ENCODE measurements at regions not wholly inside any gene's neighbourhood (a gene's known extent, or its start where the extent isn't known, plus 50 kb on each side); places are given as distances from the start of the nearest gene placed in this dataset.
"Not testable (repeated sequence)": the region's sequence is repeated elsewhere in the genome, so short reads cannot be mapped to it uniquely, and the experiment has no call there.

DNA sequence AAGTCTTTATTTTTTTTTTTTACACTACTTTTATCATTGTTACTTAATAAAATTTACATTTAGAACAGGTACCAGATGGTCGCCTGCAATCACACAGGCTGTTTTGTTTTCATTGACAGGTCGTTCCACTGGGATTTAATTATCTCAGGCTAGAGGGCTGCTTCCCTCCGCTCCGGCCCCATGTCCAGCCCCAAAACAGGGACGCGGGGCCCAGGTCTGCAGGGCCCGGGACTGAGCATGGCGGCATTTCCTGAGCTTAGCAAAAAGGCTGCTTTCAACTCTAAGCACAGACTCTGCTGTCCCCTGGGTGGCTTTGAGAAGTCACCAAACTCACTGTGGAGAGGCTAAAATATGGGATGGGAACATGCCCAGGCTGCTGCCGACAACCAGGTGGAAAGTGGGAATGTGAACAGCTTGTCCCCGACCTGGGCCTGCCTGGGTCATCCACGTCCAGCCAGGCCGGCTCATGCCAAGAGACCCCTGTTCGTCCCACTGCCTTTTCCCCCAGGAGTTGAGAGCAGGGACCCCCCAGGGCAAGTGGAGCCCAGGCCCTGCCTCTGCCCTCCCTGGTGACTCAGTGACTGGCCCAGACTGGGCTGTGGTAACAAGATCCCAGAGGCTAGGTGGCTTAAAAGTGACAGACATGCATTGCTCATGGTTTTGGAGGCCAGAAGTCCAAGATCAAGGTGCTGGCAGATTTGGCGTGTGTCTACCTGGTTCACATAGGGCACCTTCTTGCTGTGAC is 150.0 kb downstream of the SHANK2 start:
- no peak overlapping the region for H3K4me3 Mint-ChIP-seq

DNA sequence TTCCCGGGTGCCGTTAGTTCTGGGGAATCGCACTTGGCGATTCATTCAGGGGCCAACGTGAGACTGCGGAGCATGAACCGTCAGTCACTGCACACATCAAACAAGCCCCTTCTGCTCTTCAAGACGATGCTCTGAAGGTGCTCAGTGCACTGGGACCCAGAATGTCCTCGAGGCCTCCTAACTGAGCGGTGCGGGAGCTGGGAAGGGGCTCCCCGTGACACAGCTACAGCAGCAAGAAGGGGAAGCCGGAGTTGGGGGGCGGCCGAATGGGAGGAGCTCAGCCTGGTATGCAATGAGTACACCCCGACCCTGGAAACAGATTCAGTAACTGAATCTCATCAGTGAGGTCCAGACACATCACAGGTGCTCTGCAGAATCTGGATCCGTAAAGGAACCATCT is 150.8 kb downstream of the SHANK2 start:
- H3K36me3 Mint-ChIP-seq = no peaks in the 10 kb centered on the region
- H3K4me3 Mint-ChIP-seq = no peak overlapping the region
- H3K4me1 Mint-ChIP-seq = no peaks in the 10 kb centered on the region
- no peaks in the 10 kb centered on the region for H3K9me3 Mint-ChIP-seq
- DNase-seq (no peak), ATAC-seq (ENCODE audit: low read depth) (no peak)
- POLR2A ChIA-PET = no interaction called here
- H3K27ac Mint-ChIP-seq = no peak overlapping the region
- no peaks in the 10 kb centered on the region for H3K27me3 Mint-ChIP-seq

More for the DNA sequence above, 150.0 kb downstream of the SHANK2 start:
- Mint-ChIP-seq H3K9me3 (no peaks in the 10 kb centered on the region), H3K27me3 (no peaks in the 10 kb centered on the region), H3K36me3 (no peaks in the 10 kb centered on the region), H3K27ac (no peak overlapping the region), H3K4me1 (no peaks in the 10 kb centered on the region)
- ATAC-seq (ENCODE audit: low read depth) (no peak), DNase-seq (no peak)
- POLR2A ChIA-PET = no interaction called here

GRCh38 chr11:71101046-71101445 is 151.3 kb downstream of the SHANK2 start:
- POLR2A ChIA-PET = no interaction called here
- DNase-seq (no peak), ATAC-seq (ENCODE audit: low read depth) (no peak)
- H3K27ac Mint-ChIP-seq = no peak overlapping the region
- H3K36me3 Mint-ChIP-seq = no peaks in the 10 kb centered on the region
- H3K27me3 Mint-ChIP-seq = no peaks in the 10 kb centered on the region
- H3K4me1 Mint-ChIP-seq = no peaks in the 10 kb centered on the region
- no peaks in the 10 kb centered on the region for H3K9me3 Mint-ChIP-seq
- H3K4me3 Mint-ChIP-seq = no peak overlapping the region

GRCh38 chr11:71098776-71099175 is 153.6 kb downstream of the SHANK2 start:
- ATAC-seq (ENCODE audit: low read depth) (no peak), DNase-seq (no peak)
- Mint-ChIP-seq H3K27ac (no peak overlapping the region), H3K27me3 (no peaks in the 10 kb centered on the region), H3K4me3 (no peak overlapping the region), H3K36me3 (no peaks in the 10 kb centered on the region), H3K9me3 (no peaks in the 10 kb centered on the region), H3K4me1 (no peaks in the 10 kb centered on the region)
- POLR2A ChIA-PET = no interaction called here

DNA sequence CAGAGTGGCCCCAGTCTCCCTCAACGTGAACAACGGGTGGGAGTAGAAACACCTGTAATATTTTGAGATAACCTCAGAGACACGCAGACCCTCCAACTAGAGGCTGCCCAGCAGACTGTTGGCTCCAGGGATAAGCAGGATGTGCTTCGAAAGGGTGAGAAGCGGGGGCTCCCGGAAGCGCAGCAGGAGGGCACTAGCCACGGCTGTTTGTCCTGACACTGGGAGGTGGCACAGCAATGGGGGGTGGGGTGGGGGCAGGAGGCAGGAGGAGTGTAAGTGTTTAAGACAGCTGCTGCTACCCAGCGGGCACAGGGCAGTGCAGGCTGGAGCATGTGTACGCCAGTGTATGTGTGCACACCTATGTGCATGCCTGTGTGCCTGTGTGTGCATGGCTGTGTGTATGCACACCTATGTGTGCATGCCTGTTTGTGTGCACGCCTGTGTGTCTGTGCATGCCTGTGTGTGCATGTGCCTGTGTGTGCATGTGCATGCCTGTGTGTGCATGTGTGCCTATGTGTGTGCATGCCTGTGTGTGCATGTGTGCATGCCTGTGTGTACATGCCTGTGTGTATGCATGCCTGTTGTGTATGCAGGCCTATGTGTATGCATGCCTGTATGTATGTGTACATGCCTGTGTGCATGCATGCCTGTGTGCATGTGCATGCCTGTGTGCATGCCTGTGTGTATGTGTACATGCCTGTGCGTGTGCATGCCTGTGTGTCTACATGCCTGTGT is 154.7 kb downstream of the SHANK2 start:
- POLR2A ChIA-PET = no interaction called here
- H3K27me3 Mint-ChIP-seq = no peaks in the 10 kb centered on the region
- DNase-seq (no peak), ATAC-seq (ENCODE audit: low read depth) (no peak)
- no peaks in the 10 kb centered on the region for H3K9me3 Mint-ChIP-seq
- H3K4me1 Mint-ChIP-seq = no peaks in the 10 kb centered on the region
- no peak overlapping the region for H3K4me3 Mint-ChIP-seq
- no peaks in the 10 kb centered on the region for H3K36me3 Mint-ChIP-seq
- H3K27ac Mint-ChIP-seq = no peak overlapping the region

DNA sequence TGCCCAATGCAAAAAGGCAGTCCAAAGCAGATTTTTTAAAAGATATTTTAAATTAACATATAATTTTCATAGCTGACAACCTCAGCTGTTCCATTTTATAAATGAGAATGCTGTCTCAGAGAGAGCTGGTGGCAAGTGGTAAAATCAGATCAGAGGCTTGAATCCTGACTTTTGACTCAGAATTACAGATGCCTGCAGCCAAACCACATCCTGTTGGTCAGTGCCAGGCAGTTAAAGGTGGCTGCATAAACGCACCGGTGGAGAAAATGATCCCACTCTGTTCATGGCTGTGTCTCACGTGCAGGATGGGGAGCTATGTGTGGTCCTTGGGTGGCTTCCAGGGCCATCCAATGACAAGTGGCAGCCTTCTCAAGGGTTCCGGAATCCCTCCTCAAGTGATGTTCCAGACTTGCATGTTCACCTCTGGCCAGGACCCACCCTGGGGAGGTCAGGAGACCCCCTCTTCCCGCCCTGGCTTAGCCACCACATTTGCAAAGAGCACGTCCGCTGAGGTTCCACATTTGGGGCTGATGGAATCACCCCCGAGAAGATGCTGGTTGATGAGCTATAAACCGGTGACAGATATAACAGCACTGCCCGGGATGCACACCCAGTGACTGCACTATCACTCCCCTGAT is 155.5 kb downstream of the SHANK2 start:
- no peaks in the 10 kb centered on the region for H3K4me1 Mint-ChIP-seq
- no peak for DNase-seq
- H3K27ac Mint-ChIP-seq = no peak overlapping the region
- ATAC-seq (ENCODE audit: low read depth) = no peak
- no peak overlapping the region for H3K4me3 Mint-ChIP-seq
- H3K36me3 Mint-ChIP-seq = no peaks in the 10 kb centered on the region
- no peaks in the 10 kb centered on the region for H3K9me3 Mint-ChIP-seq
- H3K27me3 Mint-ChIP-seq = no peaks in the 10 kb centered on the region
- POLR2A ChIA-PET = no interaction called here

GRCh38 chr11:71095294-71095850 is 157.0 kb downstream of the SHANK2 start:
- no peaks in the 10 kb centered on the region for H3K4me1 Mint-ChIP-seq
- H3K36me3 Mint-ChIP-seq = no peaks in the 10 kb centered on the region
- POLR2A ChIA-PET = no interaction called here
- no peaks in the 10 kb centered on the region for H3K9me3 Mint-ChIP-seq
- ATAC-seq (ENCODE audit: low read depth) (no peak), DNase-seq (no peak)
- no peaks in the 10 kb centered on the region for H3K27me3 Mint-ChIP-seq
- H3K4me3 Mint-ChIP-seq = no peak overlapping the region
- H3K27ac Mint-ChIP-seq = no peak overlapping the region

DNA sequence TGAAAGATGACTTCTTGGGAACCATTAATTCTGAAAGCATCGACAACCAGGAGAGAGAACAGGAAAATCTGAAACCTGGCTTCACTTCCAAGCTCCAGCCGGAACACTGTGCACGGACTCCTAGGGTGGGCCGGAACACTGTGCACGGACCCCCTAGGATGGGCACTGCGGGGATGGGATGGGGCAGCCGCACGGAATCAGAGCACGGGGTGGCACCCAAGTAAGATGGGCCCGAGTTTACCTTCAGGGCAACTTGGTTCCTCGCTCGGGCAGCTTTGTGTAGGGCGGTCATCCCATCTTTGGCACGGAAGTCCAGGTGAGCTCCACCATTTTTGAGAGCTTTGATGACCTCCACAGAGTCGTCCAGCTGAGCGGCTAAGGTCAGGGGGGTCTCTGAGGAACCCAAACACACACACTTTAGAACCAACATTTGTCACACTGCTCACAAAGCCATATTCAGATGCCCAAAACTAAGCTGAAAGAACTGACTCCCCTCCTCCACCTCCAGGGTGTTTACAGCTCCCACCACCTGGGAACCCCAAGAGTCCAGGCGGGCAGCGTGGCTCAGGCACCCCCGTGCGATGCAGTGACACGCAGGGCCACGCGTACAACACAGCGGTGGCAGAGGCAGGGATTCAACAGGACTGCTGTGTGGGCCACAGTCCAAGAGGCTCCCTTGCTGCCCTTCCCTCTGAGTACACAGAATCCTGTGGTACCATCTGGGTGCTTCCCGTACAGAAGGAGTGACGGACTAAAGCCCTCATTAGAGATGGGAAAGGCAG is 157.9 kb downstream of the SHANK2 start:
- Mint-ChIP-seq H3K36me3 (no peaks in the 10 kb centered on the region), H3K4me3 (no peak overlapping the region), H3K27me3 (no peaks in the 10 kb centered on the region), H3K4me1 (no peaks in the 10 kb centered on the region), H3K27ac (no peak overlapping the region), H3K9me3 (no peaks in the 10 kb centered on the region)
- POLR2A ChIA-PET = no interaction called here
- ATAC-seq (ENCODE audit: low read depth) (no peak), DNase-seq (no peak)

DNA sequence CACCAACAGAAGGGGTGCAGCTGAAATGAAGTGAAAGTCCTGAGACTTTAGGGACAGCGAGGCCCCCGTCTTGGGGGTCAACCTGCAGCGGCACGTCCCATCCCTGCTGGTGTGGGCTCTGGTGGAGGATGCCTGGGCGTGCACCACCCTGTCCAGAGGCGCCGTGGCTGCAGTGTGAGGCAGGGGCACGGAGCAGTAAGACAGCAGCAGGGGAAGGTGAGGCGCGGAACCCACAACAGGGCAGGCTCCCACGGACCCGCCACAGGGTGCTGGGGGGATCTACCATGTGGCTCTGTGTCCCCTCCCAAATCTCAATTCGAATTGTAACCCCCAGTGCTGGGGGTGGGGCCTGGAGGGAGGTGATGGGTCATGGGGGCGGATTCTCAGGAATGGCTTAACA is 158.6 kb downstream of the SHANK2 start:
- Mint-ChIP-seq H3K9me3 (no peaks in the 10 kb centered on the region), H3K4me1 (no peaks in the 10 kb centered on the region), H3K4me3 (no peak overlapping the region), H3K27ac (no peak overlapping the region), H3K27me3 (no peaks in the 10 kb centered on the region), H3K36me3 (no peaks in the 10 kb centered on the region)
- ATAC-seq (ENCODE audit: low read depth) = no peak
- POLR2A ChIA-PET = no interaction called here
- DNase-seq = no peak

DNA sequence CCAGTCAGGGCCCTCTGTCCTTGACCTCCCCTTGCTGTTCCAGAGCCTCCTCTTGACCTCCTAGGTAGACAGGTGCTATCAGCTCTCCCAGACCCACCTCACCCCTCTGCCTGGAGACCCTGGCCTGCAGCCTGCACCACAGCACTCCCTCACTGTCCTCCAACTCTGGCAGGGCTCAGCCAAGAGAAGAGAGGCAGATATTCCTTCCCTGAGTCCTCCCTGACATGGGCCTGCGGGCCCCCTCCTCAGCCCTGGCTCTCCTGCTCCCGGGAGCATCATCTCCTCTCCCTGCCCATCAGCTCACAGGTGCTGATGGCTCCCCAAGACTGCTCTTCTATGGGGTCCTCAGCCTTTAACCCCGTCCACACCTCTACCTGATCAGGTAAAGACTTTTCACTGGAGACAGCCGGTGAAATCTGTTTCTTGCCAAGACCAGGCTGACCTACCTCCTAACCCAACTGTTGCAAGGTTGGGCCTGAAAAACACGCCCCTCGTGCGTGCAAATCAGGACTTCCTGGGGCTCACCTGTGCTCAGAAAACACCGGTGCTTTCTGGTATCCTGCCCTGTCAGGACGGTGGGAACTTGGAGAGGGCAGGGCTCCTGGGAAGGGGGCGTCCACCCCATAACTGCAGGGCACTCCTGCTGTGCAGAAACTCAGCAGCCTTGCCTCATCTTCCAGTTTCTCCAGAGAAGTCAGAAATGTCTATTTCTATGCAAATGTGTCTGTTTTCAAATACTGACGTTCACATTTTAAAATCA is 160.7 kb downstream of the SHANK2 start:
- H3K27me3 Mint-ChIP-seq = no peaks in the 10 kb centered on the region
- H3K36me3 Mint-ChIP-seq = no peaks in the 10 kb centered on the region
- H3K4me1 Mint-ChIP-seq = no peaks in the 10 kb centered on the region
- DNase-seq = no peak
- no peak for ATAC-seq (ENCODE audit: low read depth)
- H3K9me3 Mint-ChIP-seq = no peaks in the 10 kb centered on the region
- no peak overlapping the region for H3K4me3 Mint-ChIP-seq
- H3K27ac Mint-ChIP-seq = no peak overlapping the region
- POLR2A ChIA-PET = no interaction called here

- Mint-ChIP-seq H3K27ac (no peak overlapping the region), H3K9me3 (no peaks in the 10 kb centered on the region), H3K4me3 (no peak overlapping the region), H3K36me3 (no peaks in the 10 kb centered on the region), H3K27me3 (no peaks in the 10 kb centered on the region), H3K4me1 (no peaks in the 10 kb centered on the region)
- DNase-seq (no peak), ATAC-seq (ENCODE audit: low read depth) (no peak)
- POLR2A ChIA-PET = no interaction called here
Observed at GRCh38 chr11:71089571-71089970, 162.8 kb downstream of the SHANK2 start.

GRCh38 chr11:71088314-71089215 is 163.8 kb downstream of the SHANK2 start:
- DNase-seq; H3K27me3 Mint-ChIP-seq; ATAC-seq (ENCODE audit: low read depth); H3K27ac Mint-ChIP-seq; H3K36me3 Mint-ChIP-seq; POLR2A ChIA-PET; H3K4me3 Mint-ChIP-seq; H3K4me1 Mint-ChIP-seq; H3K9me3 Mint-ChIP-seq: not testable (repeated sequence)

Measured in activated naive CD8-positive, alpha-beta T cell treated with anti-CD3 and anti-CD28 coated beads, Interleukin-2, amount 10 ng/mL, durations not matched to agents 7 days and 5 days (primary cell).